ENCODE measurements at regions not wholly inside any gene's neighbourhood (a gene's known extent, or its start where the extent isn't known, plus 50 kb on each side); places are given as distances from the start of the nearest gene placed in this dataset.
A peak's percentile ranks its signal among the peaks of the same experiment; 100 is the strongest.

- no peak for DNase-seq (ENCODE audit: low read depth in 2 of 2)
- no peak overlapping the region for H3K4me3 ChIP-seq (replicated peaks in 1 of 2; ENCODE audit: low read depth in 2 of 2, low read length in 2 of 2)
- TF ChIP-seq CTCF (IDR thresholded peaks at IDR 0.05; ENCODE audit: low read depth, low read length): no peak
These were observed 430.3 kb upstream of the ZNF462 start for GRCh38 chr9:106432631-106433030.

- no peak for TF ChIP-seq CTCF (IDR thresholded peaks at IDR 0.05; ENCODE audit: low read depth, low read length)
- H3K4me3 ChIP-seq (replicated peaks in 1 of 2; ENCODE audit: low read depth in 2 of 2, low read length in 2 of 2): no peak overlapping the region
- DNase-seq (ENCODE audit: low read depth in 2 of 2): peak in 1 of 2 donors; percentile 5
These were observed 424.0 kb upstream of the ZNF462 start for GRCh38 chr9:106438928-106439327.

- no peak overlapping the region for H3K4me3 ChIP-seq (replicated peaks in 1 of 2; ENCODE audit: low read depth in 2 of 2, low read length in 2 of 2)
- no peak for TF ChIP-seq CTCF (IDR thresholded peaks at IDR 0.05; ENCODE audit: low read depth, low read length)
- no peak for DNase-seq (ENCODE audit: low read depth in 2 of 2)
These were observed 421.7 kb upstream of the ZNF462 start for GRCh38 chr9:106441283-106441682.

- TF ChIP-seq CTCF (IDR thresholded peaks at IDR 0.05; ENCODE audit: low read depth, low read length): no peak
- H3K4me3 ChIP-seq (replicated peaks in 1 of 2; ENCODE audit: low read depth in 2 of 2, low read length in 2 of 2): no peak overlapping the region
- no peak for DNase-seq (ENCODE audit: low read depth in 2 of 2)
These were observed 419.4 kb upstream of the ZNF462 start for GRCh38 chr9:106443520-106443919.

- H3K4me3 ChIP-seq (replicated peaks in 1 of 2; ENCODE audit: low read depth in 2 of 2, low read length in 2 of 2): no peak overlapping the region
- no peak for DNase-seq (ENCODE audit: low read depth in 2 of 2)
- no peak for TF ChIP-seq CTCF (IDR thresholded peaks at IDR 0.05; ENCODE audit: low read depth, low read length)
These were observed 417.9 kb upstream of the ZNF462 start for GRCh38 chr9:106445107-106445506.

GRCh38 chr9:106449336-106449927 lies 413.5 kb upstream of the ZNF462 start:
- no peak for TF ChIP-seq CTCF (IDR thresholded peaks at IDR 0.05; ENCODE audit: low read depth, low read length)
- H3K4me3 ChIP-seq (replicated peaks in 1 of 2; ENCODE audit: low read depth in 2 of 2, low read length in 2 of 2): no peak overlapping the region
- no peak for DNase-seq (ENCODE audit: low read depth in 2 of 2)

- TF ChIP-seq CTCF (IDR thresholded peaks at IDR 0.05; ENCODE audit: low read depth, low read length): no peak
These were observed 412.4 kb upstream of the ZNF462 start for GRCh38 chr9:106450549-106450948.

More at GRCh38 chr9:106450549-106450948, 412.4 kb upstream of the ZNF462 start:
- DNase-seq (ENCODE audit: low read depth in 2 of 2): no peak
- no peak overlapping the region for H3K4me3 ChIP-seq (replicated peaks in 1 of 2; ENCODE audit: low read depth in 2 of 2, low read length in 2 of 2)

Data from cardiac fibroblast (primary cell).